SK-N-SH (cell line): ENCODE measurements at regions not wholly inside any gene's neighbourhood (a gene's known extent, or its start where the extent isn't known, plus 50 kb on each side); places are given as distances from the start of the nearest gene placed in this dataset.

ENCODE experiments used
- CTCF ChIA-PET: fragments of 300-600, 350-600 bp; formaldehyde crosslinking; extraction: SDS; loops from one replicate; lab custom pipeline; 2021; lab: Yijun Ruan, JAX
- POLR2A ChIA-PET: fragments of 350-600 bp; sonication (Branson Sonifier 250); formaldehyde crosslinking; extraction: SDS; loops from one replicate; lab custom pipeline; 2020; ENCODE audit warnings: antibody characterized with exemption, inconsistent platforms; lab: Yijun Ruan, JAX
- DNase-seq: peaks from one replicate; pipeline ENCODE4 v3.0.0; 2012
- H2AFZ ChIP-seq: fragments of 200-600 bp; sonication (generic); 2 replicates; pipeline ENCODE4 v1.8.1; 2016; ENCODE audit warnings: antibody characterized with exemption, mild to moderate bottlenecking, low read depth
- H3F3A ChIP-seq: fragments of 200-600 bp; sonication (generic); replicated peaks from 2 replicates; pipeline ENCODE3; 2016; ENCODE audit warnings: antibody characterized with exemption, mild to moderate bottlenecking; ENCODE audit not compliant: insufficient read depth
- H3K27ac ChIP-seq, 2 experiments: fragments of 200-500 bp in 1 of 2; fragments of 200-600 bp in 1 of 2; sonication (Bioruptor generic) in 1 of 2; sonication (generic), shearing (Covaris generic) in 1 of 2; 2 replicates each; pipeline versions ENCODE4 v1.5.1 to v1.6.1; 2014 to 2016; ENCODE audit warnings: low read depth in 2 of 2, inconsistent platforms in 1 of 2, low read length in 1 of 2, mild to moderate bottlenecking in 1 of 2, mixed read lengths in 1 of 2
- H3K27me3 ChIP-seq: fragments of 200-600 bp; sonication (generic), shearing (Covaris generic); 2 replicates; pipeline ENCODE4 v1.6.1; 2016; ENCODE audit warnings: mixed run types; ENCODE audit not compliant: insufficient read depth
- H3K36me3 ChIP-seq, 2 experiments: fragments of 200-500 bp in 1 of 2; fragments of 200-600 bp in 1 of 2; sonication (Bioruptor generic) in 1 of 2; sonication (generic) in 1 of 2; replicated peaks in 1 of 2; 2 replicates each; pipeline versions ENCODE3 to v1.5.1; 2014 to 2016; ENCODE audit warnings: low read length in 1 of 2, mild to moderate bottlenecking in 1 of 2; ENCODE audit not compliant: insufficient read depth in 2 of 2, control insufficient read depth in 1 of 2
- H3K4me1 ChIP-seq, 2 experiments: fragments of 200-500 bp in 1 of 2; fragments of 200-600 bp in 1 of 2; sonication (Bioruptor generic) in 1 of 2; sonication (generic), shearing (Covaris generic) in 1 of 2; 2 replicates each; pipeline versions ENCODE4 v1.5.1 to v1.6.1; 2014 to 2016; ENCODE audit warnings: low read depth in 1 of 2, low read length in 1 of 2, mixed run types in 1 of 2; ENCODE audit not compliant: insufficient read depth in 2 of 2, control insufficient read depth in 1 of 2
- H3K4me2 ChIP-seq: fragments of 200-600 bp; sonication (generic), shearing (Covaris generic); 2 replicates; pipeline ENCODE4 v1.6.1; 2017; ENCODE audit warnings: mixed run types
- H3K4me3 ChIP-seq, 2 experiments: fragments of 200-500 bp in 1 of 2; fragments of 200-600 bp in 1 of 2; sonication (Bioruptor generic) in 1 of 2; sonication (generic), shearing (Covaris generic) in 1 of 2; 2 replicates each; pipeline versions ENCODE4 v1.5.1 to v1.8.1; 2014 to 2016; ENCODE audit warnings: low read depth in 2 of 2, inconsistent platforms in 1 of 2, low read length in 1 of 2, mild to moderate bottlenecking in 1 of 2, mixed read lengths in 1 of 2, moderate library complexity in 1 of 2
- H3K79me2 ChIP-seq: fragments of 200-600 bp; sonication (generic); 2 replicates; pipeline ENCODE4 v1.8.1; 2017; ENCODE audit warnings: mild to moderate bottlenecking; ENCODE audit not compliant: insufficient read depth
- H3K9ac ChIP-seq: fragments of 200-600 bp; sonication (generic); 2 replicates; pipeline ENCODE4 v1.6.1; 2017; ENCODE audit warnings: mixed run types
- H3K9me2 ChIP-seq: fragments of 200-600 bp; sonication (generic); 2 replicates; pipeline ENCODE4 v1.6.1; 2017; ENCODE audit warnings: mixed run types
- H3K9me3 ChIP-seq: fragments of 200-600 bp; sonication (generic); 2 replicates; pipeline ENCODE4 v1.6.1; 2017; ENCODE audit warnings: mixed run types, mild to moderate bottlenecking, moderate library complexity
- H4K20me1 ChIP-seq: fragments of 200-600 bp; sonication (generic); 2 replicates; pipeline ENCODE4 v1.6.1; 2017; ENCODE audit warnings: mild to moderate bottlenecking, mixed run types; ENCODE audit not compliant: insufficient read depth
- CHD2 ChIP-seq: fragments of 150-350 bp; IDR thresholded peaks from 2 replicates; pipeline ENCODE4 v1.6.1; 2018; ENCODE audit warnings: low read length; ENCODE audit not compliant: partially characterized antibody
- CTCF ChIP-seq: fragments of 200-600 bp; sonication (generic); IDR thresholded peaks from 2 replicates; pipeline ENCODE4 v1.6.1; 2017; ENCODE audit warnings: antibody characterized with exemption, mild to moderate bottlenecking, moderate library complexity
- EZH2phosphoT487 ChIP-seq: fragments of 200-600 bp; sonication (generic); IDR thresholded peaks from 2 replicates; pipeline ENCODE4 v1.6.1; 2017; ENCODE audit warnings: low read depth, mixed run types, mild to moderate bottlenecking, antibody characterized with exemption, moderate library complexity, borderline replicate concordance
- GABPA ChIP-seq: IDR thresholded peaks from 2 replicates; pipeline ENCODE4 v1.4.0; 2012; ENCODE audit warnings: low read depth, mild to moderate bottlenecking
- JUND ChIP-seq: IDR thresholded peaks from 2 replicates; pipeline ENCODE4 v1.4.0; 2012
- NFIC ChIP-seq: IDR thresholded peaks from 2 replicates; pipeline ENCODE4 v1.4.0; 2012; ENCODE audit warnings: borderline replicate concordance
- RAD21 ChIP-seq: IDR thresholded peaks from 2 replicates; pipeline ENCODE4 v1.6.1; 2012; ENCODE audit warnings: mild to moderate bottlenecking, low read length
- RCOR1 ChIP-seq: fragments of 150-350 bp; IDR thresholded peaks from 2 replicates; pipeline ENCODE4 v1.6.1; 2017; ENCODE audit warnings: antibody characterized with exemption, low read length
- REST ChIP-seq: IDR thresholded peaks from 2 replicates; pipeline ENCODE4 v1.6.1; 2012; ENCODE audit warnings: mild to moderate bottlenecking, low read depth, low read length, moderate library complexity
- RXRA ChIP-seq: IDR thresholded peaks from 2 replicates; pipeline ENCODE4 v1.4.0; 2012; ENCODE audit warnings: low read depth, mild to moderate bottlenecking, borderline replicate concordance
- SIN3A ChIP-seq: IDR thresholded peaks from 2 replicates; pipeline ENCODE4 v1.6.1; 2012; ENCODE audit warnings: low read depth, mild to moderate bottlenecking, low read length, moderate library complexity, borderline replicate concordance
- USF2 ChIP-seq: fragments of 150-350 bp; IDR thresholded peaks from 2 replicates; pipeline ENCODE4 v1.6.1; 2017; ENCODE audit warnings: antibody characterized with exemption, low read length, low read depth, borderline replicate concordance
- WGBS: methylation state at CpG from one replicate; pipeline ENCODE4 v1.1.6; 2017; ENCODE audit warnings: low lambda C conversion rate; 5-methylcytosine and 5-hydroxymethylcytosine counted together

GRCh38 chr3:189573004-189573403 is 58.2 kb upstream of the TP63 start (continued):
- no peak for TF ChIP-seq EZH2phosphoT487
- no peak for TF ChIP-seq CHD2
- TF ChIP-seq, all 33 proteins: peak for 0

- Histone ChIP-seq H2AFZ (no peak overlapping the region), H3K27me3 (no peaks in the 10 kb centered on the region), H3K4me1 (no peaks in the 10 kb centered on the region), H3K4me2 (no peak overlapping the region), H3K4me3 (no peak overlapping the region), H3K79me2 (no peaks in the 10 kb centered on the region), H3K27ac (no peak overlapping the region), H3K36me3 (no peaks in the 10 kb centered on the region), H3K9ac (no peak overlapping the region), H3F3A (no peaks in the 10 kb centered on the region), H3K9me2 (no peaks in the 10 kb centered on the region), H4K20me1 (no peaks in the 10 kb centered on the region), H3K9me3 (no peaks in the 10 kb centered on the region)
- no peak for TF ChIP-seq RXRA
- TF ChIP-seq RAD21 = no peak
- TF ChIP-seq RCOR1 = no peak
- no peak for TF ChIP-seq EZH2phosphoT487
- no peak for TF ChIP-seq GABPA
- TF ChIP-seq USF2 = no peak
- TF ChIP-seq NFIC = no peak
- TF ChIP-seq CTCF = no peak
- TF ChIP-seq SIN3A = no peak
- TF ChIP-seq JUND = no peak
- no peak for TF ChIP-seq REST
- ChIA-PET CTCF (no interaction called here), POLR2A (no interaction called here)
- DNase-seq = no peak
- WGBS = 0% methylated on average over 1 of the region's 1 CpG
Observed at GRCh38 chr3:189576486-189576885, 54.7 kb upstream of the TP63 start.
